ENCODE measurements at regions not wholly inside any gene's neighbourhood (a gene's known extent, or its start where the extent isn't known, plus 50 kb on each side); places are given as distances from the start of the nearest gene placed in this dataset.

Small RNAs in the stretch of these regions (small RNA-seq; reads per million reads assigned to genes)
- 0 reads per million in 2 experiments for gene RNA5SP517

Measured in SK-MEL-5 (cell line).